Epithelial cell of proximal tubule (primary cell): ENCODE measurements at regions not wholly inside any gene's neighbourhood (a gene's known extent, or its start where the extent isn't known, plus 50 kb on each side); places are given as distances from the start of the nearest gene placed in this dataset.

ENCODE experiments used
- DNase-seq: peaks from one replicate; pipeline ENCODE4 v3.0.0-alpha.2; 2011; ENCODE audit warnings: low read depth
- H3K4me3 ChIP-seq: 2 replicates; pipeline ENCODE4 v1.5.1; 2011; ENCODE audit warnings: low read depth, mild to moderate bottlenecking, low read length
- CTCF ChIP-seq: conservative IDR thresholded peaks from 2 replicates; pipeline ENCODE4 v1.5.1; 2012; ENCODE audit warnings: low read depth, mild to moderate bottlenecking, low read length

- TF ChIP-seq CTCF: no peak
- no peak for DNase-seq
- H3K4me3 ChIP-seq: no peak overlapping the region
These were observed 137.1 kb downstream of the CD47 start for GRCh38 chr3:107953722-107954121.

GRCh38 chr3:107951126-107951525, 139.7 kb downstream of the CD47 start:
- no peak overlapping the region for H3K4me3 ChIP-seq
- no peak for DNase-seq
- TF ChIP-seq CTCF: no peak

- H3K4me3 ChIP-seq: no peak overlapping the region
- DNase-seq: no peak
- TF ChIP-seq CTCF: no peak
These were observed 140.4 kb downstream of the CD47 start for GRCh38 chr3:107950417-107950816.

GRCh38 chr3:107949394-107949970, 141.3 kb downstream of the CD47 start:
- H3K4me3 ChIP-seq: no peak overlapping the region
- no peak for TF ChIP-seq CTCF
- no peak for DNase-seq

- no peak for DNase-seq
- H3K4me3 ChIP-seq: no peak overlapping the region
- no peak for TF ChIP-seq CTCF
These were observed 143.6 kb downstream of the CD47 start for GRCh38 chr3:107947203-107947602.

GRCh38 chr3:107946700-107947099, 144.1 kb downstream of the CD47 start:
- no peak overlapping the region for H3K4me3 ChIP-seq
- DNase-seq: no peak
- TF ChIP-seq CTCF: peak; percentile 6

GRCh38 chr3:107945417-107946094, 145.3 kb downstream of the CD47 start:
- TF ChIP-seq CTCF: no peak
- H3K4me3 ChIP-seq: no peak overlapping the region
- no peak for DNase-seq
